ENCODE measurements at regions not wholly inside any gene's neighbourhood (a gene's known extent, or its start where the extent isn't known, plus 50 kb on each side); places are given as distances from the start of the nearest gene placed in this dataset.

- TF ChIP-seq, protein P1, sequence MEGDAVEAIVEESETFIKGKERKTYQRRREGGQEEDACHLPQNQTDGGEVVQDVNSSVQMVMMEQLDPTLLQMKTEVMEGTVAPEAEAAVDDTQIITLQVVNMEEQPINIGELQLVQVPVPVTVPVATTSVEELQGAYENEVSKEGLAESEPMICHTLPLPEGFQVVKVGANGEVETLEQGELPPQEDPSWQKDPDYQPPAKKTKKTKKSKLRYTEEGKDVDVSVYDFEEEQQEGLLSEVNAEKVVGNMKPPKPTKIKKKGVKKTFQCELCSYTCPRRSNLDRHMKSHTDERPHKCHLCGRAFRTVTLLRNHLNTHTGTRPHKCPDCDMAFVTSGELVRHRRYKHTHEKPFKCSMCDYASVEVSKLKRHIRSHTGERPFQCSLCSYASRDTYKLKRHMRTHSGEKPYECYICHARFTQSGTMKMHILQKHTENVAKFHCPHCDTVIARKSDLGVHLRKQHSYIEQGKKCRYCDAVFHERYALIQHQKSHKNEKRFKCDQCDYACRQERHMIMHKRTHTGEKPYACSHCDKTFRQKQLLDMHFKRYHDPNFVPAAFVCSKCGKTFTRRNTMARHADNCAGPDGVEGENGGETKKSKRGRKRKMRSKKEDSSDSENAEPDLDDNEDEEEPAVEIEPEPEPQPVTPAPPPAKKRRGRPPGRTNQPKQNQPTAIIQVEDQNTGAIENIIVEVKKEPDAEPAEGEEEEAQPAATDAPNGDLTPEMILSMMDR (optimal IDR thresholded peaks at IDR 0.05 in 1 of 3, IDR thresholded peaks at IDR 0.05 in 1 of 3, conservative IDR thresholded peaks at IDR 0.05 in 1 of 3; ENCODE audit: extremely low read depth in 1 of 3, insufficient read depth in 2 of 3, low read length in 3 of 3), result no peak
- no peak for TF ChIP-seq EZH2 (IDR thresholded peaks at IDR 0.05; ENCODE audit: low read length)
Measured at GRCh38 chr6:143581835-143582480, 70.4 kb upstream of the FUCA2 start.

Measured in keratinocyte (primary cell).